MM.1S (cell line): ENCODE measurements at regions not wholly inside any gene's neighbourhood (a gene's known extent, or its start where the extent isn't known, plus 50 kb on each side); places are given as distances from the start of the nearest gene placed in this dataset.

ENCODE experiments used
- DNase-seq: peaks from one replicate; pipeline ENCODE4 v3.0.0-alpha.2; 2015
- H2AFZ ChIP-seq: fragments of 300-600 bp; sonication (generic); 2 replicates; pipeline ENCODE4 v1.6.0; 2016; ENCODE audit warnings: antibody characterized with exemption, low read length
- H3F3A ChIP-seq: fragments of 300-600 bp; sonication (generic); 2 replicates; pipeline ENCODE4 v1.6.1; 2016; ENCODE audit warnings: mild to moderate bottlenecking, antibody characterized with exemption, low read length, moderate library complexity, mixed read lengths; ENCODE audit not compliant: insufficient read depth
- H3K27ac ChIP-seq: fragments of 300-600 bp; sonication (generic); 2 replicates; pipeline ENCODE4 v1.5.1; 2016; ENCODE audit warnings: mild to moderate bottlenecking, low read length
- H3K27me3 ChIP-seq: fragments of 300-600 bp; sonication (generic); replicated peaks from 2 replicates; pipeline ENCODE4 v1.6.0; 2016; ENCODE audit warnings: low read length; ENCODE audit not compliant: insufficient read depth
- H3K36me3 ChIP-seq: fragments of 300-600 bp; sonication (generic); replicated peaks from 2 replicates; pipeline ENCODE4 v1.6.1; 2016; ENCODE audit warnings: mild to moderate bottlenecking, low read length, mixed read lengths; ENCODE audit not compliant: insufficient read depth
- H3K4me1 ChIP-seq: fragments of 300-600 bp; sonication (generic); 2 replicates; pipeline ENCODE4 v1.6.1; 2016; ENCODE audit warnings: low read length, mixed read lengths
- H3K4me2 ChIP-seq: fragments of 300-600 bp; sonication (generic); 2 replicates; pipeline ENCODE4 v1.6.0; 2016; ENCODE audit warnings: low read depth, low read length
- H3K4me3 ChIP-seq: fragments of 300-600 bp; sonication (generic); 2 replicates; pipeline ENCODE4 v1.5.1; 2016; ENCODE audit warnings: low read length, mixed read lengths
- H3K79me2 ChIP-seq: fragments of 300-600 bp; sonication (generic); 2 replicates; pipeline ENCODE4 v1.6.1; 2016; ENCODE audit warnings: mixed run types, low read length, mixed read lengths
- H3K9ac ChIP-seq: fragments of 300-600 bp; sonication (generic); 2 replicates; pipeline ENCODE4 v1.6.1; 2016; ENCODE audit warnings: low read length, mixed read lengths
- H3K9me2 ChIP-seq: fragments of 300-600 bp; sonication (generic); replicated peaks from 2 replicates; pipeline ENCODE4 v1.6.1; 2016; ENCODE audit warnings: mild to moderate bottlenecking, low read length, mixed read lengths; ENCODE audit not compliant: insufficient read depth
- H3K9me3 ChIP-seq: fragments of 300-600 bp; sonication (generic); replicated peaks from 2 replicates; pipeline ENCODE4 v1.6.1; 2016; ENCODE audit warnings: mild to moderate bottlenecking, low read length, mixed read lengths; ENCODE audit not compliant: insufficient read depth
- H4K20me1 ChIP-seq: fragments of 300-600 bp; sonication (generic); 2 replicates; pipeline ENCODE4 v1.6.1; 2016; ENCODE audit warnings: mild to moderate bottlenecking, low read length, moderate library complexity, mixed read lengths; ENCODE audit not compliant: insufficient read depth
- EZH2 ChIP-seq: fragments of 300-600 bp; sonication (generic); optimal IDR thresholded peaks from 2 replicates; pipeline ENCODE3; 2017; ENCODE audit warnings: low read depth, mild to moderate bottlenecking, antibody characterized with exemption, low read length, mixed read lengths
- EZH2phosphoT487 ChIP-seq: fragments of 300-600 bp; sonication (generic); IDR thresholded peaks from 2 replicates; pipeline ENCODE4 v1.6.1; 2018; ENCODE audit warnings: antibody characterized with exemption, low read length
- TF ChIP-seq, protein P1 (sequence below): fragments of 300-600 bp; sonication (generic); IDR thresholded peaks from 2 replicates; pipeline ENCODE4 v1.5.1; 2016; ENCODE audit warnings: antibody characterized with exemption, low read length, mixed read lengths

- Histone ChIP-seq H3K36me3 (no peaks in the 10 kb centered on the region), H3K9ac (no peak overlapping the region), H3K79me2 (no peaks in the 10 kb centered on the region), H3F3A (no peaks in the 10 kb centered on the region), H3K4me2 (no peak overlapping the region), H3K4me1 (no peaks in the 10 kb centered on the region), H3K27ac (no peak overlapping the region), H3K9me2 (no peaks in the 10 kb centered on the region), H2AFZ (no peak overlapping the region), H3K9me3 (no peaks in the 10 kb centered on the region), H3K27me3 (peaks cover 6% of the 10 kb centered on the region; the same call in 1 of the 2 replicates), H4K20me1 (no peaks in the 10 kb centered on the region), H3K4me3 (no peak overlapping the region)
- no peak for TF ChIP-seq EZH2
- no peak for TF ChIP-seq EZH2phosphoT487
- TF ChIP-seq, protein P1, sequence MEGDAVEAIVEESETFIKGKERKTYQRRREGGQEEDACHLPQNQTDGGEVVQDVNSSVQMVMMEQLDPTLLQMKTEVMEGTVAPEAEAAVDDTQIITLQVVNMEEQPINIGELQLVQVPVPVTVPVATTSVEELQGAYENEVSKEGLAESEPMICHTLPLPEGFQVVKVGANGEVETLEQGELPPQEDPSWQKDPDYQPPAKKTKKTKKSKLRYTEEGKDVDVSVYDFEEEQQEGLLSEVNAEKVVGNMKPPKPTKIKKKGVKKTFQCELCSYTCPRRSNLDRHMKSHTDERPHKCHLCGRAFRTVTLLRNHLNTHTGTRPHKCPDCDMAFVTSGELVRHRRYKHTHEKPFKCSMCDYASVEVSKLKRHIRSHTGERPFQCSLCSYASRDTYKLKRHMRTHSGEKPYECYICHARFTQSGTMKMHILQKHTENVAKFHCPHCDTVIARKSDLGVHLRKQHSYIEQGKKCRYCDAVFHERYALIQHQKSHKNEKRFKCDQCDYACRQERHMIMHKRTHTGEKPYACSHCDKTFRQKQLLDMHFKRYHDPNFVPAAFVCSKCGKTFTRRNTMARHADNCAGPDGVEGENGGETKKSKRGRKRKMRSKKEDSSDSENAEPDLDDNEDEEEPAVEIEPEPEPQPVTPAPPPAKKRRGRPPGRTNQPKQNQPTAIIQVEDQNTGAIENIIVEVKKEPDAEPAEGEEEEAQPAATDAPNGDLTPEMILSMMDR: no peak
- DNase-seq: no peak
Observed at GRCh38 chr6:7053125-7053774, 54.5 kb upstream of the RREB1 start.
